H9 (cell line): ENCODE measurements at regions not wholly inside any gene's neighbourhood (a gene's known extent, or its start where the extent isn't known, plus 50 kb on each side); places are given as distances from the start of the nearest gene placed in this dataset.

ENCODE experiments used
- DNase-seq: peaks from one replicate; pipeline ENCODE4 v3.0.0-alpha.2; 2017
- H2AFZ ChIP-seq: one replicate; pipeline ENCODE4 v1.6.1; 2013; ENCODE audit warnings: mild to moderate bottlenecking, low read length, control low read depth, moderate library complexity
- H2AK5ac ChIP-seq: 2 replicates; pipeline ENCODE4 v1.6.1; 2013; ENCODE audit warnings: low read length, control low read depth, mixed read lengths; ENCODE audit not compliant: insufficient read length
- H2BK120ac ChIP-seq: one replicate; pipeline ENCODE4 v1.6.1; 2013; ENCODE audit warnings: low read depth, mild to moderate bottlenecking, low read length, control low read depth, inconsistent platforms; ENCODE audit not compliant: poor library complexity, severe bottlenecking
- H2BK12ac ChIP-seq: 2 replicates; pipeline ENCODE4 v1.6.1; 2013; ENCODE audit warnings: low read length, control low read depth, mixed read lengths, low read depth; ENCODE audit not compliant: insufficient read length
- H2BK15ac ChIP-seq: 2 replicates; pipeline ENCODE4 v1.6.1; 2013; ENCODE audit warnings: low read depth, low read length, control low read depth
- H2BK20ac ChIP-seq: one replicate; pipeline ENCODE4 v1.6.1; 2013; ENCODE audit warnings: low read depth, mild to moderate bottlenecking, low read length, control low read depth, inconsistent platforms; ENCODE audit not compliant: poor library complexity, severe bottlenecking
- H2BK5ac ChIP-seq: 2 replicates; pipeline ENCODE4 v1.6.1; 2013; ENCODE audit warnings: low read length, control low read depth, mixed read lengths; ENCODE audit not compliant: insufficient read length
- H3K14ac ChIP-seq: 2 replicates; pipeline ENCODE4 v1.6.1; 2013; ENCODE audit warnings: low read length, control low read depth; ENCODE audit not compliant: insufficient read depth
- H3K18ac ChIP-seq: 2 replicates; pipeline ENCODE4 v1.6.1; 2013; ENCODE audit warnings: low read depth, mild to moderate bottlenecking, mixed read lengths, low read length, control low read depth; ENCODE audit not compliant: insufficient read length
- H3K23ac ChIP-seq: 2 replicates; pipeline ENCODE4 v1.6.1; 2013; ENCODE audit warnings: low read length, control low read depth, mixed read lengths, low read depth; ENCODE audit not compliant: insufficient read length
- H3K23me2 ChIP-seq: 2 replicates; pipeline ENCODE4 v1.6.1; 2013; ENCODE audit warnings: low read depth, mild to moderate bottlenecking, mixed read lengths, low read length, control low read depth; ENCODE audit not compliant: insufficient read length, poor library complexity, severe bottlenecking
- H3K27ac ChIP-seq: 2 replicates; pipeline ENCODE4 v1.5.1; 2013; ENCODE audit warnings: low read length, control low read depth, mixed read lengths, low read depth; ENCODE audit not compliant: insufficient read length
- H3K27me3 ChIP-seq: 2 replicates; pipeline ENCODE4 v1.6.1; 2013; ENCODE audit warnings: low read length, control low read depth, inconsistent platforms; ENCODE audit not compliant: insufficient read depth
- H3K4ac ChIP-seq: 2 replicates; pipeline ENCODE4 v1.6.1; 2013; ENCODE audit warnings: low read depth, mild to moderate bottlenecking, control low read depth, inconsistent platforms, low read length, moderate library complexity
- H3K4me1 ChIP-seq: 2 replicates; pipeline ENCODE4 v1.6.1; 2013; ENCODE audit warnings: low read length, control low read depth, inconsistent platforms; ENCODE audit not compliant: insufficient read depth
- H3K4me2 ChIP-seq: 2 replicates; pipeline ENCODE4 v1.6.1; 2013; ENCODE audit warnings: low read length, control low read depth, mixed read lengths; ENCODE audit not compliant: insufficient read length, insufficient read depth
- H3K56ac ChIP-seq: 2 replicates; pipeline ENCODE4 v1.6.1; 2013; ENCODE audit warnings: low read depth, mild to moderate bottlenecking, mixed read lengths, low read length, control low read depth; ENCODE audit not compliant: insufficient read length
- H3K79me1 ChIP-seq: 2 replicates; pipeline ENCODE4 v1.6.1; 2013; ENCODE audit warnings: low read depth, mild to moderate bottlenecking, moderate library complexity, low read length, control low read depth, inconsistent platforms; ENCODE audit not compliant: insufficient read depth, poor library complexity, severe bottlenecking
- H3K79me2 ChIP-seq: 2 replicates; pipeline ENCODE4 v1.6.1; 2013; ENCODE audit warnings: low read length, control low read depth, inconsistent platforms; ENCODE audit not compliant: insufficient read depth
- H3K9ac ChIP-seq: 2 replicates; pipeline ENCODE4 v1.6.1; 2013; ENCODE audit warnings: low read length, control low read depth, mixed read lengths; ENCODE audit not compliant: insufficient read length; ENCODE audit errors: extremely low read depth
- H3K9me3 ChIP-seq: one replicate; pipeline ENCODE4 v1.6.1; 2013; ENCODE audit warnings: low read depth, low read length, inconsistent platforms; ENCODE audit not compliant: control insufficient read depth
- H3T11ph ChIP-seq: one replicate; pipeline ENCODE4 v1.6.1; 2013; ENCODE audit warnings: mild to moderate bottlenecking, low read length, control low read depth, inconsistent platforms
- H4K20me1 ChIP-seq: one replicate; pipeline ENCODE4 v1.6.1; 2013; ENCODE audit not compliant: control insufficient read depth, insufficient read length, insufficient read depth
- H4K5ac ChIP-seq: 2 replicates; pipeline ENCODE4 v1.6.1; 2013; ENCODE audit warnings: low read depth, mild to moderate bottlenecking, mixed read lengths, low read length, control low read depth; ENCODE audit not compliant: insufficient read length
- H4K8ac ChIP-seq: replicated peaks from 2 replicates; pipeline ENCODE4 v1.6.1; 2013; ENCODE audit warnings: low read length, control low read depth, mixed read lengths, low read depth; ENCODE audit not compliant: insufficient read length
- H4K91ac ChIP-seq: 2 replicates; pipeline ENCODE4 v1.6.1; 2013; ENCODE audit warnings: low read depth, mild to moderate bottlenecking, moderate library complexity, mixed read lengths, low read length, control low read depth; ENCODE audit not compliant: insufficient read length
- H3K27ac Mint-ChIP-seq, 3 experiments: 2 replicates in 2 of 3; 3 replicates in 1 of 3; pipeline ENCODE4 v1.8.0; 2020 to 2021; ENCODE audit warnings: mixed read lengths in 3 of 3, mild to moderate bottlenecking in 1 of 3, moderate library complexity in 1 of 3
- H3K27me3 Mint-ChIP-seq: 2 replicates; pipeline ENCODE4 v1.8.0; 2021; ENCODE audit warnings: low read depth, mild to moderate bottlenecking, moderate library complexity, mixed read lengths
- H3K36me3 Mint-ChIP-seq, 3 experiments: 2 replicates in 2 of 3; 3 replicates in 1 of 3; pipeline ENCODE4 v1.8.0; 2020 to 2021; ENCODE audit warnings: low read depth in 3 of 3, mixed read lengths in 3 of 3; ENCODE audit not compliant: insufficient read depth in 1 of 3
- H3K4me1 Mint-ChIP-seq, 2 experiments: 2 replicates each; pipeline ENCODE4 v1.8.0; 2020; ENCODE audit warnings: mixed read lengths in 2 of 2
- H3K4me3 Mint-ChIP-seq, 2 experiments: 2 replicates in 1 of 2; 3 replicates in 1 of 2; pipeline ENCODE4 v1.8.0; 2020 to 2021; ENCODE audit warnings: mild to moderate bottlenecking in 2 of 2, mixed read lengths in 2 of 2, moderate library complexity in 1 of 2
- H3K9me3 Mint-ChIP-seq, 2 experiments: 2 replicates in 1 of 2; 3 replicates in 1 of 2; pipeline ENCODE4 v1.8.0; 2020; ENCODE audit warnings: mild to moderate bottlenecking in 2 of 2, mixed read lengths in 2 of 2, moderate library complexity in 1 of 2
- CTCF ChIP-seq: fragments of 200-600 bp; sonication (generic); conservative IDR thresholded peaks from 3 replicates; pipeline ENCODE4 v1.8.0; 2021; ENCODE audit warnings: antibody characterized with exemption, mild to moderate bottlenecking
- WGBS: extraction: QIAGEN DNeasy Blood & Tissue Kit; methylation state at CpG from one replicate; pipeline ENCODE4 v1.1.7; 2013; ENCODE audit warnings: missing lambda C conversion rate, low lambda C conversion rate, mixed read lengths; ENCODE audit not compliant: insufficient read length; ENCODE audit errors: extremely low coverage; 5-methylcytosine and 5-hydroxymethylcytosine counted together

GRCh38 chrX:81021478-81021877 is 180.2 kb downstream of the HMGN5 start:
- no peak overlapping the region for H3K14ac ChIP-seq
- WGBS: no CpG with 5 or more reads among the region's 1 CpG
- H3K4me2 ChIP-seq: no peak overlapping the region
- Mint-ChIP-seq H3K36me3 (peaks cover 3 to 28% (median 5%) of the 10 kb centered on the region in 3 experiments; a peak in 3 of 7 replicates), H3K4me3 (no peak overlapping the region), H3K27me3 (no peaks in the 10 kb centered on the region), H3K9me3 (peaks cover 73 to 94% of the 10 kb centered on the region in 2 experiments), H3K4me1 (no peaks in the 10 kb centered on the region), H3K27ac (no peak overlapping the region)
- no peak overlapping the region for H3K9ac ChIP-seq
- no peaks in the 10 kb centered on the region for H3K79me2 ChIP-seq
- H4K20me1 ChIP-seq: no peaks in the 10 kb centered on the region
- no peak overlapping the region for H3K18ac ChIP-seq
- H2AK5ac ChIP-seq: no peak overlapping the region
- H4K8ac ChIP-seq: no peak overlapping the region
- H3K23me2 ChIP-seq: no peaks in the 10 kb centered on the region
- H2BK120ac ChIP-seq: no peak overlapping the region
- H2BK20ac ChIP-seq: no peak overlapping the region
- TF ChIP-seq CTCF: no peak
- no peak overlapping the region for H2BK5ac ChIP-seq
- no peak overlapping the region for H3K56ac ChIP-seq
- no peak overlapping the region for H3K4ac ChIP-seq
- H4K91ac ChIP-seq: no peak overlapping the region
- no peak overlapping the region for H4K5ac ChIP-seq
- no peaks in the 10 kb centered on the region for H3K4me1 ChIP-seq
- no peak overlapping the region for H3K23ac ChIP-seq
- H2BK12ac ChIP-seq: no peak overlapping the region
- H3K27me3 ChIP-seq: no peaks in the 10 kb centered on the region
- H2BK15ac ChIP-seq: no peak overlapping the region
- no peak overlapping the region for H2AFZ ChIP-seq
- H3K9me3 ChIP-seq: peaks cover 29% of the 10 kb centered on the region
- DNase-seq: no peak
- H3T11ph ChIP-seq: no peak overlapping the region
- H3K79me1 ChIP-seq: no peaks in the 10 kb centered on the region
- H3K27ac ChIP-seq: no peak overlapping the region
